ENCODE measurements at regions not wholly inside any gene's neighbourhood (a gene's known extent, or its start where the extent isn't known, plus 50 kb on each side); places are given as distances from the start of the nearest gene placed in this dataset.

- no peak for DNase-seq (ENCODE audit: low read depth)
- TF ChIP-seq CTCF (IDR thresholded peaks at IDR 0.05; ENCODE audit: low read depth, low read length) (no peak), MAX (IDR thresholded peaks at IDR 0.05; ENCODE audit: low read depth, low read length) (no peak), POLR2A (IDR thresholded peaks at IDR 0.05; ENCODE audit: extremely low read depth, insufficient read length) (no peak), MYC (IDR thresholded peaks at IDR 0.05; ENCODE audit: low read depth, low read length) (no peak)
Measured at GRCh38 chrX:71000139-71000538, 68.0 kb downstream of the SNX12 start.

GRCh38 chrX:70998411-70999027 is 67.6 kb upstream of the SLC7A3 start:
- TF ChIP-seq CTCF (IDR thresholded peaks at IDR 0.05; ENCODE audit: low read depth, low read length) (no peak), MAX (IDR thresholded peaks at IDR 0.05; ENCODE audit: low read depth, low read length) (no peak), POLR2A (IDR thresholded peaks at IDR 0.05; ENCODE audit: extremely low read depth, insufficient read length) (no peak), MYC (IDR thresholded peaks at IDR 0.05; ENCODE audit: low read depth, low read length) (no peak)
- DNase-seq (ENCODE audit: low read depth): peak; percentile 5

More at GRCh38 chrX:71000139-71000538, 68.0 kb downstream of the SNX12 start:
- H3K4me3 ChIP-seq (ENCODE audit: low read depth, low read length): no peak overlapping the region

GRCh38 chrX:70995338-70995737 is 64.4 kb upstream of the SLC7A3 start:
- H3K4me3 ChIP-seq (ENCODE audit: low read depth, low read length): no peak overlapping the region
- no peak for TF ChIP-seq CTCF (IDR thresholded peaks at IDR 0.05; ENCODE audit: low read depth, low read length)
- DNase-seq (ENCODE audit: low read depth): no peak

More at GRCh38 chrX:70998411-70999027, 67.6 kb upstream of the SLC7A3 start:
- H3K4me3 ChIP-seq (ENCODE audit: low read depth, low read length): no peak overlapping the region

- H3K4me3 ChIP-seq (ENCODE audit: low read depth, low read length): no peak overlapping the region
- TF ChIP-seq MYC (IDR thresholded peaks at IDR 0.05; ENCODE audit: low read depth, low read length) (no peak), MAX (IDR thresholded peaks at IDR 0.05; ENCODE audit: low read depth, low read length) (no peak), POLR2A (IDR thresholded peaks at IDR 0.05; ENCODE audit: extremely low read depth, insufficient read length) (no peak), CTCF (IDR thresholded peaks at IDR 0.05; ENCODE audit: low read depth, low read length) (no peak)
- no peak for DNase-seq (ENCODE audit: low read depth)
Measured at GRCh38 chrX:70988425-70988824, 57.5 kb upstream of the SLC7A3 start.

All from NB4 (cell line).